OCI-LY7 (cell line): ENCODE measurements at regions not wholly inside any gene's neighbourhood (a gene's known extent, or its start where the extent isn't known, plus 50 kb on each side); places are given as distances from the start of the nearest gene placed in this dataset.

Experiments
- EZH2phosphoT487 ChIP-seq: fragments of 200-600 bp; sonication (generic); IDR thresholded peaks from 2 replicates; pipeline ENCODE4 v1.6.1; 2018; ENCODE audit warnings: low read depth, borderline replicate concordance, mild to moderate bottlenecking, mixed run types, antibody characterized with exemption, low read length, moderate library complexity, mixed read lengths
- TF ChIP-seq, protein P1 (sequence below): fragments of 200-600 bp; sonication (generic); conservative IDR thresholded peaks from 2 replicates; pipeline ENCODE4 v1.5.1; 2014; ENCODE audit warnings: mild to moderate bottlenecking, antibody characterized with exemption, low read length, moderate library complexity, mixed read lengths

DNA sequence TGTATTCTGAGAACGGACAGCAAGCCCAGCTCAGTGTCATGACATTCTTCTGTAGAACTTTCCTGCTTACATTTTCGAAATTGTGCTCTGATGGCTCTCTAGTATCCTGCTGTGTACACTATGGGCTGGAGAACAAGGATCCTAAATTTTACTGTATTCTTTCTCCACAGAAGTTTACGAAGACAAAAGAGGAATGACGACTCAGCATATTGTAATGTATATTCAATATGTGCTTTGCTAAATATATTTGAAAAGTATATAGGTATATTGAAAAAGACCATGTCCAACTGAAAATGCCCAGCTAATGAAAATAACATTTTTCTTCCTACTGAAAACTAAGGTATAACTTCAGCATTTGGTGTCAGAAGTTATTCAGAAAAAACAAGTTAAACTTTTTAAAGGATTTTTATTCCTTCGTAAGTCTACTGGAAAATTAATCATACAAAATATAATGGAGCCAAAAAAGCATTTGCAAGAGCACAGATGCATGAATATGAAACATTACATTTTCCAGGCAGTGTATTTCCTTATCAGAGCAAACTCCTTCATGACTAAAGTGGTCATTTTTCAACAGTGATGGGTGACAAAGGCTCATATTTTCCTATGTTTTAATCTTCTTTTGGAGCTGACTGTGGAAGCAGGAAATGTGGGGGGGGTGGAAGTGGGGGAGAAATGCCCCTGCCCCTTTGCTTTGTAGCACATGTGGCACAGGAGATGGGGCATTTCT lies 143.8 kb upstream of the THUMPD2 start:
- TF ChIP-seq, protein P1, sequence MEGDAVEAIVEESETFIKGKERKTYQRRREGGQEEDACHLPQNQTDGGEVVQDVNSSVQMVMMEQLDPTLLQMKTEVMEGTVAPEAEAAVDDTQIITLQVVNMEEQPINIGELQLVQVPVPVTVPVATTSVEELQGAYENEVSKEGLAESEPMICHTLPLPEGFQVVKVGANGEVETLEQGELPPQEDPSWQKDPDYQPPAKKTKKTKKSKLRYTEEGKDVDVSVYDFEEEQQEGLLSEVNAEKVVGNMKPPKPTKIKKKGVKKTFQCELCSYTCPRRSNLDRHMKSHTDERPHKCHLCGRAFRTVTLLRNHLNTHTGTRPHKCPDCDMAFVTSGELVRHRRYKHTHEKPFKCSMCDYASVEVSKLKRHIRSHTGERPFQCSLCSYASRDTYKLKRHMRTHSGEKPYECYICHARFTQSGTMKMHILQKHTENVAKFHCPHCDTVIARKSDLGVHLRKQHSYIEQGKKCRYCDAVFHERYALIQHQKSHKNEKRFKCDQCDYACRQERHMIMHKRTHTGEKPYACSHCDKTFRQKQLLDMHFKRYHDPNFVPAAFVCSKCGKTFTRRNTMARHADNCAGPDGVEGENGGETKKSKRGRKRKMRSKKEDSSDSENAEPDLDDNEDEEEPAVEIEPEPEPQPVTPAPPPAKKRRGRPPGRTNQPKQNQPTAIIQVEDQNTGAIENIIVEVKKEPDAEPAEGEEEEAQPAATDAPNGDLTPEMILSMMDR, result no peak
- no peak for TF ChIP-seq EZH2phosphoT487
